Left ventricle myocardium inferior (tissue), 1 donor: ENCODE measurements at regions not wholly inside any gene's neighbourhood (a gene's known extent, or its start where the extent isn't known, plus 50 kb on each side); places are given as distances from the start of the nearest gene placed in this dataset.

ENCODE experiments used
- DNase-seq: peaks from one replicate; pipeline ENCODE4 v3.0.0-alpha.2; 2020
- H3K27ac ChIP-seq: fragments of 200-600 bp; replicated peaks from 2 replicates; pipeline ENCODE4 v1.8.0; 2021
- H3K27me3 ChIP-seq: fragments of 200-600 bp; 2 replicates; pipeline ENCODE4 v1.8.0; 2021; ENCODE audit warnings: low read depth
- H3K36me3 ChIP-seq: fragments of 200-600 bp; 2 replicates; pipeline ENCODE4 v1.8.0; 2021
- H3K4me1 ChIP-seq: fragments of 200-600 bp; 2 replicates; pipeline ENCODE4 v1.8.0; 2021
- H3K4me3 ChIP-seq: fragments of 200-600 bp; 2 replicates; pipeline ENCODE4 v1.8.0; 2021; ENCODE audit warnings: mild to moderate bottlenecking, moderate library complexity
- H3K9me3 ChIP-seq: fragments of 200-600 bp; replicated peaks from 2 replicates; pipeline ENCODE4 v1.8.0; 2021
- CTCF ChIP-seq: fragments of 200-600 bp; IDR thresholded peaks from 2 replicates; pipeline ENCODE4 v1.8.0; 2021; ENCODE audit warnings: antibody characterized with exemption, mild to moderate bottlenecking, borderline replicate concordance
- intact Hi-C: fragments of 100-400 bp; cut with micrococcal nuclease; formaldehyde crosslinking; loops from one replicate; pipeline ENCODE4 v1.11.0; 2022
- donor health status: DM: no; HTN: yes; CAD: no; lungs with severe emphysema.

GRCh38 chr1:238960071-238960470 is 426.3 kb upstream of the CHRM3 start:
- Histone ChIP-seq H3K4me1 (no peaks in the 10 kb centered on the region), H3K27me3 (no peaks in the 10 kb centered on the region), H3K36me3 (no peaks in the 10 kb centered on the region), H3K27ac (no peak overlapping the region), H3K9me3 (no peaks in the 10 kb centered on the region), H3K4me3 (no peak overlapping the region)
- intact Hi-C loops: no loop called here
- no peak for TF ChIP-seq CTCF
- DNase-seq: no peak

GRCh38 chr1:238955934-238956333 is 430.4 kb upstream of the CHRM3 start:
- DNase-seq: no peak
- no peaks in the 10 kb centered on the region for H3K4me1 ChIP-seq
- H3K27me3 ChIP-seq: no peaks in the 10 kb centered on the region
- H3K9me3 ChIP-seq: no peaks in the 10 kb centered on the region
- intact Hi-C loops: no loop called here
- no peak for TF ChIP-seq CTCF
- H3K27ac ChIP-seq: no peak overlapping the region
- no peak overlapping the region for H3K4me3 ChIP-seq
- H3K36me3 ChIP-seq: no peaks in the 10 kb centered on the region

GRCh38 chr1:238954865-238955264 is 431.5 kb upstream of the CHRM3 start:
- Histone ChIP-seq H3K4me1 (no peaks in the 10 kb centered on the region), H3K36me3 (no peaks in the 10 kb centered on the region), H3K27me3 (no peaks in the 10 kb centered on the region), H3K27ac (no peak overlapping the region), H3K9me3 (no peaks in the 10 kb centered on the region), H3K4me3 (no peak overlapping the region)
- no peak for DNase-seq
- intact Hi-C loops: no loop called here
- TF ChIP-seq CTCF: no peak

GRCh38 chr1:238953448-238954010 is 432.8 kb upstream of the CHRM3 start:
- Histone ChIP-seq H3K4me3 (no peak overlapping the region), H3K27ac (no peak overlapping the region), H3K4me1 (no peaks in the 10 kb centered on the region), H3K36me3 (no peaks in the 10 kb centered on the region), H3K27me3 (no peaks in the 10 kb centered on the region), H3K9me3 (no peaks in the 10 kb centered on the region)
- intact Hi-C loops: no loop called here
- DNase-seq: no peak
- no peak for TF ChIP-seq CTCF

GRCh38 chr1:238951809-238952208 is 434.6 kb upstream of the CHRM3 start:
- intact Hi-C loops: no loop called here
- no peaks in the 10 kb centered on the region for H3K27me3 ChIP-seq
- H3K4me1 ChIP-seq: no peaks in the 10 kb centered on the region
- TF ChIP-seq CTCF: no peak
- H3K4me3 ChIP-seq: no peak overlapping the region
- H3K27ac ChIP-seq: no peak overlapping the region
- H3K9me3 ChIP-seq: no peaks in the 10 kb centered on the region
- H3K36me3 ChIP-seq: no peaks in the 10 kb centered on the region
- no peak for DNase-seq

- Histone ChIP-seq H3K27me3 (no peaks in the 10 kb centered on the region), H3K36me3 (no peaks in the 10 kb centered on the region), H3K27ac (no peak overlapping the region), H3K4me1 (no peaks in the 10 kb centered on the region), H3K4me3 (no peak overlapping the region), H3K9me3 (no peaks in the 10 kb centered on the region)
- TF ChIP-seq CTCF: no peak
- intact Hi-C loops: no loop called here
- no peak for DNase-seq
Observed at GRCh38 chr1:238950784-238951183, 435.6 kb upstream of the CHRM3 start.
